ENCODE measurements at regions not wholly inside any gene's neighbourhood (a gene's known extent, or its start where the extent isn't known, plus 50 kb on each side); places are given as distances from the start of the nearest gene placed in this dataset.
"Not testable (repeated sequence)": the region's sequence is repeated elsewhere in the genome, so short reads cannot be mapped to it uniquely, and the experiment has no call there.

DNA sequence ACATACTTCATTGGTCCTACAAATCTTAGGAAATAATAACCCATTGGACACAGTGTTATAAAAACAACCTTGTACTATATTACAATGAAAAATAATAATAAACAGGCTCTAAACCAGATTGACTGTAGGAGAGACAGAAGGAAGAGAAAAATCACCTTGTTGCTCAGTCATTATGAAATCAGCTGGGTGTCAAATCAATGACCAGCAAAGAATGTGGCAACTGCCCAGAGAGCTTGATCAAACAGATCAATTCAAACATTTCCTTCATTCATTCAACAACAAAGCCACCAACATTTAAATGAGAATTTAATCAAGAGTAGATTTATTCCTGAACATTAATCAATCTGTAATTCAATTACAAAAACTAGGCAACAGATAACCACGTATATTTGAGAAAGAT lies 671.9 kb upstream of the CHAC2 start:
- DNase-seq: no peak

DNA sequence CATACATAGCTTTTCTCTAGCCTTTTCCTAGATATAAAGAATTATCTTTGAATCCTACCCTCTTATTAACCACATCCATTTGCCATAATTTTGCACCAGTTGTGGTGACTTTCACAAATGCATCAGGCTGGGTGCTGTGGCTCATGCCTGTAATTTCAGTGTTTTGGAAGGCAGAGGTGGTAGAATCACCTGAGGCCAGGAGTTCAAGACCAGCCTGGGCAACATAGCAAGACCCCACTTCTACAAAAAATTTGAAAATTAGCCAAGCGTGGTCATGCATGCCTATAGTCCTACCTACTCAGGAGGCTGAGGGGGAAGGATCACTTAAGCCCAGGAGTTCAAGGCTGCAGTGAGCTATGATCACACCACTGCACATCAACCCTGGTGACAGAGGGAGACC lies 672.4 kb upstream of the CHAC2 start:
- no peak for DNase-seq

DNA sequence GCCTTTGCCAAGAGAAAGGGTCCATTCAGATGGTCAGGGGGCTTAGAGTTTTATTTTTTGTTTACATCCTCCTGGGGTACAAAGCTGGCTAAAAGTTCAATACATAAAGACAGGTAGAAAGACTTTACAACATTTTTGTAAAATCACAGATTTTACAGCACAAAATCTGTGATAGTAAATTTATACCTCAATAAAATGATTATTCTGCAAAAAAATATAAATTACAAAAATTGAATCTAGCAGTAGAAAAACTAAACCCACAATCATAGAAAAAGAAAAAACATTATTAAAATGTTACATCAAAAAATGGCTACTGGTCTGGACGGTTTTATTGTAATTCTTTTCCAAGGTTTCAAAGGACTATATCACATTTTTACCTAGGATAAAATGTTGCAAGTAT lies 674.2 kb upstream of the CHAC2 start:
- no peak for DNase-seq

GRCh38 chr2:53091183-53091582 lies 676.4 kb upstream of the CHAC2 start:
- DNase-seq: no peak

DNA sequence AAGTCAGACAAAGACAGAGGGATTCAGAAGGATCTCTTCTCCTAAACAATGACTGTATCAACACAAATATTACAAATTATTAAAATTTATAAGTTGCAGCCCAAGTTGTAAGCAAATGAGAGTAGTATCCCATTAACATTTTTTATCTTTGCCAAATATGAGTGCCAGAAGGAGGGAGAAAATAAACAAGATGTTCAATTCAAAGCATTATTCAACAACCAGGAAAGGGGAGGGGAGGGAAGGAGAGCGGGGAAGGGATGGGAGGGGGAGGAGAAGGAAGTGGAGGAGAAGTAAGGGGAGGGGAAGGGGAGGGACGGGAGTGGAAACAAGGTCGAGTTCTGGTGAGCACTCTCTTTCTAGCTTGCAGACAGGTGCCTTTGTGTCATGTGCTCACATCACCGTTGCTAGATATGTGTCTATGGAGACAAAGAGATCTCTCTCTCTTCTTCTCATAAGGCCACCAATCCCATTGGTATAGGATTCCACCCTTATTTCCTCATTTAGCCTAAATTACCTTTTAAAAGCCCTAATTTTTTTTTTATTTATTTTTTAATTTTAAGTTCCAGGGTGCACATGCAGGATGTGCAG lies 679.6 kb upstream of the CHAC2 start:
- DNase-seq: no peak

- no peak for DNase-seq
Measured at GRCh38 chr2:53087262-53087873, 680.2 kb upstream of the CHAC2 start.

DNA sequence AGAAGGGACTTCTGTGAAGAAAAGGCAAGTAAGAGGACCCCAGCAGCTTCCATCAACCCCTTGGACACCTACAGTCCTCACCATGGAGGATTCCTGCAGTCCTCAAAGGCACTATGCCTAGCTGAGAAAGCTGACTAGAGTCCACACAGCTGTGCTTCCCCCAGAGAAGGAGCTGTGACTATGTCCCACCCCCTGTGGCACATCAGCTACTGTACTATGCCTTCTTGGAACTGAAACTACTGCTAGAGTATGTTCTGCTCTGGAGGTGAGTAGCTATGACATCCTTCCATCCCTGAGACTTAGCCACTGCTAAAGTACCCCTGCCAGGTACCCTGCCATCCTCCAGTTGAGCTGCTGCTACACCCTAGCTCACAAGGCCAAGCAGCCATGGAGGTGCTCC lies 690.2 kb upstream of the CHAC2 start:
- no peak for DNase-seq

DNA sequence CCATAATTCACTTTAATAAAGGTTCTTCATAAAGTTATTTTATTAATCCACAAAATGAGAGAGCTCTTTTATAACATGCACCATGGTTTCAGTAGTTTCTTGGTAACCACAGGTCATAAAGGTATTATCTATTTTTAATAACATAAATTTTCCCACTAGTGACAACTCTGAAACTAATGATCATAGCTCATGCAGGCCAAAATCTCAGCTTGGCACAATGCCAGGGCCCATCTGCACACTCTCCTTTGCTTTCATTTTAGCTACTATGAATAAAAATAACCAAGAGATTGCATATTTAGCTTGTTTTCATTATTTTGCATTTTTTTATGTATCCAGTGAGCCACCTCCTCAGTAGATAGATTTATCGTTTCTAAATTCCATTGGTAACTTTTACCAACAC lies 691.8 kb upstream of the CHAC2 start:
- no peak for DNase-seq

GRCh38 chr2:53067533-53067932 lies 700.1 kb upstream of the CHAC2 start:
- DNase-seq: no peak

GRCh38 chr2:53067056-53067455 lies 700.5 kb upstream of the CHAC2 start:
- no peak for DNase-seq

- DNase-seq: no peak
Measured at GRCh38 chr2:53064154-53064553, 703.5 kb upstream of the CHAC2 start.

GRCh38 chr2:53058526-53058925 lies 709.1 kb upstream of the CHAC2 start:
- no peak for DNase-seq

DNA sequence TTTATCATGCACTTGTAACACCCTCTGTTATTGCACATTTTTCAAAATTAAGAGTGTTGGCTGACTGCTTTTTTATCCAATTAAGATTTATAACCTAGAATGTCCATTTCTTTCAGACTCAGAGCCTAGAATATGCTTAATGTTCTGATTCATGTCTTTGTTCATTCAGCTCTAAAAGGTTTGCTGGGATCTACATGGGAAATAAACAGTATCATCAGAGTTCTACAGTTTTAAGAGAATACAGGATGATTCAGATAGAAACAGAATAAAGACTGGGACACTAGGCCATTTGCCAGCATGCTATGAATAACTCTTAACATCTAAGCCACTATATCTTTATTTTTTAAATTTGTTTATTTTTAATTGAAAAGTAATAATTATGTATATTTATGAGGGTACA lies 713.7 kb upstream of the CHAC2 start:
- DNase-seq: no peak

- no peak for DNase-seq
Measured at GRCh38 chr2:53051157-53051556, 716.4 kb upstream of the CHAC2 start.

DNA sequence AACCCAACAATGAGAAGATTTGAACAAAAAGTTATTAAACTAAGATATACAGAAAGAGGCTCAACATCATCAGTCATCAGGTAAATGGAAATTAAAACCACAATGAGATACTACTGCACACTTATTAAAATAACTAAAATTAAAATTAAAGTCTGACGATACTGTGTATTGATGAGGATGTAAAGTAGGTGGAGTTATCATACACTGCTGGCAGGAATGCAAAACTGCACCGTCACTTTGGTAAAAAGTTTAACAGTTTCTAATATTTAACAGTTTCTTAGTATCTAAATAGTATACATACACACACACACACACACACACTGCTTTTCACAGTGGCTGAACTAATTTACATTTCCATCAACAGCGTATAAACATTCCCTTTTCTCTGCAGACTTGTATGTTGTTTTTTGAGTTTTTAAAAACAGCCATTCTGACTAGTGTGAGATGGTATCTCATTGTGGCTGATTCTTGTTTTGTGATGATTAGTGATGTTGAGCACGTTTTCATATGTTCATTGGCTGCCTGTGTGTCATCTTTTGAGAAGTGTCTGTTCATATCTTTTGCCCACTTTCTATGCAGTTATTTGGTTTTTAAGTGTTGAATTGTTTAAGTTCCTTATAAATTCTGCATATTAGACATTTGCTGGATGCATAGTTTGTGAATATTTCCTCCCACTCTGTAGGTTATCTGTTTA lies 726.9 kb upstream of the CHAC2 start:
- DNase-seq: no peak

DNA sequence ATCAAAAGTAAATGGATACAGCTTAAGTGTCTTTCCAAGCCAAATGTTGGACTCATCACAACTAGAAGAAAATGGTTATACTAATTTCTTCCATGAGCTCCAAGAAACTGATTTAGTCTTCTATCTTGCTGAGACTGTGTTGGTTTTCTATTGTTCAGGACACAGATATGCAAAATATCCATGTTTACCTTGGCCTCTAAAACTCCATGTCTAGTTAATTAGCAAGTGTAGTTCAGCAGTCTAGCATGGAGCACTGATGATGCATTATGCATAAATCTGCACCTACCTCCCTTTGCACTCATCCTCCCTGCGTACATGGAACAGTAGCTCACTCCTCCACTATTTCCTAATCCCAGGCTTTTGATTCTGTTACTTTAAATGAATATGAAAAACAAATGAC lies 731.4 kb upstream of the CHAC2 start:
- no peak for DNase-seq

DNA sequence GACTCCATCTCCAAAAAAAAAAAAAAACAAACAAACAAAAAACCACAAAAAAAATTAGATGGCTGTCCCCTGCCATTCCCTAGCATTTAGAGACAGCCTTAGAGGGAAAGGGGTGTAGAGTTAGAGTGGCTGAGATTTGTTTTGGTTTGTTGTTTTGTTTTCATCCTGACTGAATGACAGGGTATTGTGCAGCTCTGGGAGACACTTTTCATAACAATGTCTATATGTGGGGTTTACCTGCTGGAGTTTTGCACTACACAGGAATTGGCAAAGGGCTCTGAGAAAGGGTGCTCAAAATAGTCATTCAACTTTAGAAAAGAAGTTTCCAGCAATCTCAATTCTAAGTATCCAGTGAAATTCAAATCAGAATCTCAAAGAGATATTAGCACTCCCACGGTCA lies 732.5 kb upstream of the CHAC2 start:
- DNase-seq: no peak

DNA sequence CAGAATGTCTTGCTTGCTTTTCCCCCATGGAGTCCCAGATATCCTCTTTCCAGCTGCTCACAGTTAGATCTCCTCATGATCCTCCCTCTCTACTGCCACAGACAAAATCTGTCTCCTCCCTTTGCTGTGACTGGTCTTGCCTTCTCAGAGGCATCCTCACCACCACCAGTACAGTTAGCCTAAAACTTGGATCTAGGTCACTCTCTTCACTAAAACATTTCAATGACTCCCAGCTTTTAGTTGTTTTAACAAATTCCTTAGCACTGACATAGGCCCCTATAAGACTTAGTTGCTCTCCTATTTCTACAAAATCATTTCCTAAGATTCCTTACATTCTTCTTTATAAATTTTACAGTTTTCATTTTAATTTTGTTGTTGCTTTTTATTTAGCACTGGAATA lies 734.2 kb upstream of the CHAC2 start:
- DNase-seq: no peak

GRCh38 chr2:53028746-53029423 lies 738.7 kb upstream of the CHAC2 start:
- no peak for DNase-seq

DNA sequence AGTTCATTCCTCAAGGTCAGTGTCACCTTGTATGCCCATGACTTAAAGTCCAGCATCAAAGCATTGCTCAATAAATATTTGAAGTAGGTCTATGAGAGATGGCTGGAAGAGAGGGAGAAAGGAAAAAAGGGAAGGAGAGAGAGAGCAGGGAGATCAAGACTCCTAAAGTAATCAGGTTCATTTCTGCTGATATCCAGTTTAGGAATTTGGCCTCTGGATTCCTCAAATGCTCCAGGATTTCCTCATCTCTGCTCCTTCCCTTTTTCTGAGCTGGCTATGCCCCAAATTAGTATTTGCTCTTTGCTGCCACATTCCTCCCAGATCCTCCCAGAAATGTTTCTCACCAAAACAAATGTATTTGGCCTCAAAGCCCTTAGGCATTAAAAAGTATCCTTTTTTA lies 739.4 kb upstream of the CHAC2 start:
- no peak for DNase-seq

GRCh38 chr2:53022248-53022647 lies 745.4 kb upstream of the CHAC2 start:
- not testable (repeated sequence) for DNase-seq

DNA sequence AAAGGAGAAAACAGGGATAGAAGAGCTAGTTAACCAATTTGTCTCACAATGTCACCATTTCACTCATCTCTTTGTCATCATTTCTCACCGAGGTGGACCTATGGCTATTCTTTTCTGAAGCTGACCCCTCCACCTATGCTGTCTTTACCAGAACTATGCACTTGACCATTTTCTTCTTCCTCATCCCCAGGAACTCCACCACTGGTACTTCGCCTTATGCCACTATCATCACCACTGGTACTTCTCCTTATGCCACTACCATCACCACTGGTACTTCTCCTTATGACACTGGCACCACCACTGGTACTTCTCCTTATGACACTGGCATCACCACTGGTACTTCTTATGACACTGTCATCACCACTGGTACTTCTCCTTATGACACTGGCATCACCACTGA lies 745.8 kb upstream of the CHAC2 start:
- no peak for DNase-seq

- DNase-seq: no peak
Measured at GRCh38 chr2:53021292-53021691, 746.3 kb upstream of the CHAC2 start.

DNA sequence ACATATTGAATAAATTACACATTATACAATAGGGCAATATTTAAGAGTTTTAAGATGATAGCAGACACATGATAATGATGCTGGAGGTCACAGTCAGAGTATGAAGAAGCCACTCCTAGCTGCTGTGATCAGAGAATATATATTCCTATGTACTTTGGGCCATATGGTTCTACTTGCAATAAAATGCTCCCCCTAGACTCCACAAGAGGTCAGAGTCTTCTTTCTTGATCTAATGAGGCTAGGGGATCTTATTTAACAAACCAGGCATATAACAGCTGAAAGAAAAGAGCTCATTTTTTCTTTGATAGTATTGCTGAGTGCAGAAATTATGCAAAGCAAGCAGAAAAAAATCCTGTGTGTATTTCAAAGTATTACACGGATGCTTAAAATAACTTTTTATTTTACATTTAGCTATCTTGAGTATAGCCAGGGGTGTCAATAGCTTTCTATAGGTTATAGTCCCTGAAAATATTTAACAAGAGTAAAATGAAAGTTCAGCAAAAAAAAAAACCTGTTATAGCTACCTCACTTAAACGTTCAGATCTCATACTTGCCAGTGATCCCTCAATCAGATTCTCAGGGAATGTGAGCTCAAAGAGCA lies 748.7 kb upstream of the CHAC2 start:
- no peak for DNase-seq

Data from activated naive CD4-positive, alpha-beta T cell treated with Interleukin-2 at 50 U/mL for 16 hours (primary cell).